RKO (cell line): ENCODE measurements at regions not wholly inside any gene's neighbourhood (a gene's known extent, or its start where the extent isn't known, plus 50 kb on each side); places are given as distances from the start of the nearest gene placed in this dataset.
A peak's percentile ranks its signal among the peaks of the same experiment; 100 is the strongest.

Experiments
- DNase-seq: peaks from one replicate; pipeline ENCODE4 v3.0.0-alpha.2; 2016; ENCODE audit warnings: low spot score

- DNase-seq: peak; percentile 1
Measured at GRCh38 chr13:40190641-40191100, 475.8 kb downstream of the FOXO1 start.

- DNase-seq: no peak
Measured at GRCh38 chr13:40191186-40191980, 475.1 kb downstream of the FOXO1 start.

GRCh38 chr13:40192452-40192851 is 474.0 kb downstream of the FOXO1 start:
- no peak for DNase-seq

GRCh38 chr13:40192858-40193257 is 473.6 kb downstream of the FOXO1 start:
- DNase-seq: no peak

- DNase-seq: no peak
Measured at GRCh38 chr13:40193286-40194223, 472.9 kb downstream of the FOXO1 start.

- DNase-seq: no peak
Measured at GRCh38 chr13:40194224-40194806, 472.1 kb downstream of the FOXO1 start.

GRCh38 chr13:40197049-40197448 is 469.4 kb downstream of the FOXO1 start:
- DNase-seq: no peak

GRCh38 chr13:40197936-40198595 is 468.4 kb downstream of the FOXO1 start:
- no peak for DNase-seq

GRCh38 chr13:40200273-40200978 is 466.0 kb downstream of the FOXO1 start:
- DNase-seq: no peak

GRCh38 chr13:40204246-40204645 is 462.2 kb downstream of the FOXO1 start:
- DNase-seq: no peak

GRCh38 chr13:40205771-40206240 is 460.6 kb downstream of the FOXO1 start:
- DNase-seq: no peak

- no peak for DNase-seq
Measured at GRCh38 chr13:40206241-40207000, 460.0 kb downstream of the FOXO1 start.

- DNase-seq: no peak
Measured at GRCh38 chr13:40207001-40207478, 459.4 kb downstream of the FOXO1 start.

- DNase-seq: no peak
Measured at GRCh38 chr13:40208517-40208916, 457.9 kb downstream of the FOXO1 start.

- no peak for DNase-seq
Measured at GRCh38 chr13:40210865-40211585, 455.4 kb downstream of the FOXO1 start.

GRCh38 chr13:40211586-40211968 is 454.9 kb downstream of the FOXO1 start:
- DNase-seq: no peak

- DNase-seq: no peak
Measured at GRCh38 chr13:40213779-40214178, 452.7 kb downstream of the FOXO1 start.

- DNase-seq: no peak
Measured at GRCh38 chr13:40215311-40215710, 451.1 kb downstream of the FOXO1 start.

- no peak for DNase-seq
Measured at GRCh38 chr13:40215747-40216146, 450.7 kb downstream of the FOXO1 start.

- DNase-seq: no peak
Measured at GRCh38 chr13:40217675-40218074, 448.8 kb downstream of the FOXO1 start.
